GM12878 (cell line): ENCODE measurements at regions not wholly inside any gene's neighbourhood (a gene's known extent, or its start where the extent isn't known, plus 50 kb on each side); places are given as distances from the start of the nearest gene placed in this dataset.

Experiments
- BRCA1 ChIP-seq: IDR thresholded peaks from 2 replicates; pipeline ENCODE4 v1.6.1; 2011; ENCODE audit warnings: low read depth, low read length, improper control_type of control experiment
- CHD1 ChIP-seq: IDR thresholded peaks from 2 replicates; pipeline ENCODE4 v1.6.1; 2012; ENCODE audit warnings: low read depth, low read length, improper control_type of control experiment
- ETV6 ChIP-seq, 2 experiments: fragments of 450-650 bp in 1 of 2; IDR thresholded peaks in 1 of 2; conservative IDR thresholded peaks in 1 of 2; 2 replicates each; pipeline ENCODE4 v1.6.1; 2014; ENCODE audit warnings: antibody characterized with exemption in 1 of 2, borderline replicate concordance in 1 of 2, low read depth in 1 of 2, mild to moderate bottlenecking in 1 of 2, moderate library complexity in 1 of 2
- IKZF2 ChIP-seq, 2 experiments: fragments of 450-650 bp; IDR thresholded peaks; 2 replicates each; pipeline ENCODE4 v1.6.1; 2017; ENCODE audit warnings: mild to moderate bottlenecking in 2 of 2, moderate library complexity in 2 of 2
- KLF5 ChIP-seq: fragments of 450-650 bp; IDR thresholded peaks from 2 replicates; pipeline ENCODE4 v1.6.1; 2014; ENCODE audit warnings: mild to moderate bottlenecking; ENCODE audit not compliant: partially characterized antibody
- MXI1 ChIP-seq: fragments of 150-350 bp; IDR thresholded peaks from 2 replicates; pipeline ENCODE4 v1.6.1; 2011; ENCODE audit warnings: low read depth, mild to moderate bottlenecking, inconsistent platforms, low read length, improper control_type of control experiment
- NFIC ChIP-seq: IDR thresholded peaks from 2 replicates; pipeline ENCODE4 v1.6.1; 2012; ENCODE audit warnings: low read depth, mild to moderate bottlenecking, inconsistent platforms, low read length, moderate library complexity
- NR2C2 ChIP-seq: IDR thresholded peaks from 2 replicates; pipeline ENCODE4 v1.6.1; 2011; ENCODE audit warnings: borderline replicate concordance, low read depth; ENCODE audit not compliant: control insufficient read depth, insufficient read length
- NRF1 ChIP-seq: conservative IDR thresholded peaks from 2 replicates; pipeline ENCODE4 v1.6.1; 2011; ENCODE audit warnings: mild to moderate bottlenecking, low read depth, low read length, improper control_type of control experiment
- POLR2AphosphoS2 ChIP-seq: IDR thresholded peaks from 2 replicates; pipeline ENCODE4 v1.6.1; 2011; ENCODE audit warnings: low read depth, mild to moderate bottlenecking, low read length, improper control_type of control experiment, moderate library complexity
- POLR2AphosphoS5 ChIP-seq: IDR thresholded peaks from 2 replicates; pipeline ENCODE4 v1.6.1; 2011; ENCODE audit warnings: mild to moderate bottlenecking, low read length, inconsistent platforms
- RFX5 ChIP-seq: IDR thresholded peaks from 2 replicates; pipeline ENCODE4 v1.6.1; 2011; ENCODE audit warnings: low read depth, low read length, improper control_type of control experiment
- SUPT20H ChIP-seq: IDR thresholded peaks from 2 replicates; pipeline ENCODE4 v1.6.1; 2011; ENCODE audit warnings: low read depth, mild to moderate bottlenecking, low read length, moderate library complexity, borderline replicate concordance; ENCODE audit not compliant: control insufficient read depth
- SUZ12 ChIP-seq: fragments of 200-600 bp; sonication (generic); IDR thresholded peaks from one replicate; pipeline ENCODE4 v1.6.1; 2018; ENCODE audit warnings: antibody characterized with exemption, mild to moderate bottlenecking; ENCODE audit not compliant: unreplicated experiment
- TCF7 ChIP-seq: IDR thresholded peaks from 2 replicates; pipeline ENCODE4 v1.6.1; 2014; ENCODE audit warnings: antibody characterized with exemption, borderline replicate concordance
- ZNF207 ChIP-seq: fragments of 450-650 bp; IDR thresholded peaks from 2 replicates; pipeline ENCODE4 v1.6.1; 2014; ENCODE audit warnings: antibody characterized with exemption, mild to moderate bottlenecking, borderline replicate concordance
- TF ChIP-seq, protein P1 (sequence below): fragments of 450-650 bp; formaldehyde crosslinking; IDR thresholded peaks from 2 replicates; pipeline ENCODE4 v1.4.0; 2022; ENCODE audit warnings: mild to moderate bottlenecking, moderate library complexity
- TF ChIP-seq, protein P2 (sequence below): fragments of 450-650 bp; IDR thresholded peaks from 2 replicates; pipeline ENCODE4 v1.6.1; 2017; ENCODE audit warnings: mild to moderate bottlenecking, moderate library complexity
- TF ChIP-seq, protein P3 (sequence below): IDR thresholded peaks from 2 replicates; pipeline ENCODE4 v1.6.1; 2011; ENCODE audit warnings: low read depth, mild to moderate bottlenecking, low read length, moderate library complexity, borderline replicate concordance; ENCODE audit errors: extremely low read depth

DNA sequence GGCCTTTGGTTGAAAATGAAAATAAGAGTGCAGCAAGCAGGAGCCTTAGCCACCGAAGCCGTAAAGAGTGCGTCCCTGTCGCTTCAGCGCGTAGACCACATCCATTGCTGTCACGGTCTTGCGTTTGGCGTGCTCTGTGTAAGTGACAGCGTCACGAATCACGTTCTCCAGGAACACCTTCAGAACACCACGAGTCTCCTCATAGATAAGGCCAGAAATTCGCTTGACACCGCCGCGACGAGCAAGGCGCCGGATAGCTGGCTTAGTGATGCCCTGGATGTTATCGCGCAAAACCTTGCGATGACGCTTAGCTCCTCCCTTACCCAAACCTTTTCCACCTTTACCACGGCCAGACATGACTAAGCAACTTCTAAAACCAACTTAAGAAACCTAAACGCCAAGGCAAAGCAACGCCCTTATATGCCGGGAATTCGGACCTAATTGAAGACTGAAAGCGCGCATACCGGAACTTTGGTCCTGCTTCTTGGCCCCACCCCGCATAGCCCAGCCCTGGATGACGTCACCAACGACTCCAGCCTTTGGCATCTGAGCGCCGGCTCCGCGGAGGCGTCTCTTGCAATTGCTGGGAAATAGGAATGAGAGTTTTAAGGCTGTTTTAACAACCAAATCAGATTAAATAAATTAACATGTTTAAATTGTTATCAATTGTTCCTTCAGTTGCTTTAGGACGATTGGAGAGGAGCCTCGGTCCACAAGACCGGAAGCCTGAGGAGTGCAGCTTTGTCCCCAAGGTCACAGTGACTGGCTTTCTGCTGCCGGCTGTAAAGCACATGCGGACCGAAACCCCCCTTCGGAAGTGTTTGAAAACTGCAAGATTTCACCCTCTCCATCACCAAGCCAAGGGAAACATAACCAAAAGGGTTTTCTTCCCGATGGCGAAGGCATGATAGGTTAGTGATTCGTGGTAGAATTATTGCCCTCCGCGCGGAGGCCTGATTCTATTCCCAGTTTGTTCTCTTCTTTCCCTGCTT lies 79.6 kb upstream of the BTN3A2 start (continued):
- TF ChIP-seq, protein P1, sequence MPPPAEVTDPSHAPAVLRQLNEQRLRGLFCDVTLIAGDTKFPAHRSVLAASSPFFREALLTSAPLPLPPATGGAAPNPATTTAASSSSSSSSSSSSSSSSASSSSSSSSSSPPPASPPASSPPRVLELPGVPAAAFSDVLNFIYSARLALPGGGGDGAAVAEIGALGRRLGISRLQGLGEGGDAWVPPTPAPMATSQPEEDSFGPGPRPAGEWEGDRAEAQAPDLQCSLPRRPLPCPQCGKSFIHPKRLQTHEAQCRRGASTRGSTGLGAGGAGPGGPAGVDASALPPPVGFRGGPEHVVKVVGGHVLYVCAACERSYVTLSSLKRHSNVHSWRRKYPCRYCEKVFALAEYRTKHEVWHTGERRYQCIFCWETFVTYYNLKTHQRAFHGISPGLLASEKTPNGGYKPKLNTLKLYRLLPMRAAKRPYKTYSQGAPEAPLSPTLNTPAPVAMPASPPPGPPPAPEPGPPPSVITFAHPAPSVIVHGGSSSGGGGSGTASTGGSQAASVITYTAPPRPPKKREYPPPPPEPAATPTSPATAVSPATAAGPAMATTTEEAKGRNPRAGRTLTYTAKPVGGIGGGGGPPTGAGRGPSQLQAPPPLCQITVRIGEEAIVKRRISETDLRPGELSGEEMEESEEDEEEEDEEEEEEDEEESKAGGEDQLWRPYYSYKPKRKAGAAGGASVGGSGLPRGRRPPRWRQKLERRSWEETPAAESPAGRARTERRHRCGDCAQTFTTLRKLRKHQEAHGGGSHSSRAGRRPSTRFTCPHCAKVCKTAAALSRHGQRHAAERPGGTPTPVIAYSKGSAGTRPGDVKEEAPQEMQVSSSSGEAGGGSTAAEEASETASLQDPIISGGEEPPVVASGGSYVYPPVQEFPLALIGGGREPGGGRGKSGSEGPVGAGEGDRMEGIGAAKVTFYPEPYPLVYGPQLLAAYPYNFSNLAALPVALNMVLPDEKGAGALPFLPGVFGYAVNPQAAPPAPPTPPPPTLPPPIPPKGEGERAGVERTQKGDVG, result peak; percentile 96
- TF ChIP-seq ZNF207, result peak; percentile 33; the same call in 1 of the 2 replicates
- TF ChIP-seq, protein P2, sequence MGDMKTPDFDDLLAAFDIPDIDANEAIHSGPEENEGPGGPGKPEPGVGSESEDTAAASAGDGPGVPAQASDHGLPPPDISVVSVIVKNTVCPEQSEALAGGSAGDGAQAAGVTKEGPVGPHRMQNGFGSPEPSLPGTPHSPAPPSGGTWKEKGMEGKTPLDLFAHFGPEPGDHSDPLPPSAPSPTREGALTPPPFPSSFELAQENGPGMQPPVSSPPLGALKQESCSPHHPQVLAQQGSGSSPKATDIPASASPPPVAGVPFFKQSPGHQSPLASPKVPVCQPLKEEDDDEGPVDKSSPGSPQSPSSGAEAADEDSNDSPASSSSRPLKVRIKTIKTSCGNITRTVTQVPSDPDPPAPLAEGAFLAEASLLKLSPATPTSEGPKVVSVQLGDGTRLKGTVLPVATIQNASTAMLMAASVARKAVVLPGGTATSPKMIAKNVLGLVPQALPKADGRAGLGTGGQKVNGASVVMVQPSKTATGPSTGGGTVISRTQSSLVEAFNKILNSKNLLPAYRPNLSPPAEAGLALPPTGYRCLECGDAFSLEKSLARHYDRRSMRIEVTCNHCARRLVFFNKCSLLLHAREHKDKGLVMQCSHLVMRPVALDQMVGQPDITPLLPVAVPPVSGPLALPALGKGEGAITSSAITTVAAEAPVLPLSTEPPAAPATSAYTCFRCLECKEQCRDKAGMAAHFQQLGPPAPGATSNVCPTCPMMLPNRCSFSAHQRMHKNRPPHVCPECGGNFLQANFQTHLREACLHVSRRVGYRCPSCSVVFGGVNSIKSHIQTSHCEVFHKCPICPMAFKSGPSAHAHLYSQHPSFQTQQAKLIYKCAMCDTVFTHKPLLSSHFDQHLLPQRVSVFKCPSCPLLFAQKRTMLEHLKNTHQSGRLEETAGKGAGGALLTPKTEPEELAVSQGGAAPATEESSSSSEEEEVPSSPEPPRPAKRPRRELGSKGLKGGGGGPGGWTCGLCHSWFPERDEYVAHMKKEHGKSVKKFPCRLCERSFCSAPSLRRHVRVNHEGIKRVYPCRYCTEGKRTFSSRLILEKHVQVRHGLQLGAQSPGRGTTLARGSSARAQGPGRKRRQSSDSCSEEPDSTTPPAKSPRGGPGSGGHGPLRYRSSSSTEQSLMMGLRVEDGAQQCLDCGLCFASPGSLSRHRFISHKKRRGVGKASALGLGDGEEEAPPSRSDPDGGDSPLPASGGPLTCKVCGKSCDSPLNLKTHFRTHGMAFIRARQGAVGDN, result peak; percentile 96
- no peak for TF ChIP-seq SUZ12
- peak; percentile 91 for TF ChIP-seq MXI1
- no peak for TF ChIP-seq ETV6 (conservative IDR thresholded peaks at IDR 0.05 in 1 of 2, IDR thresholded peaks at IDR 0.05 in 1 of 2; ENCODE audit: borderline replicate concordance in 1 of 2, low read depth in 1 of 2)
- TF ChIP-seq RFX5, result 0 out of 2 replicates have a peak, but pooled peaks have one; percentile 21
- no peak for TF ChIP-seq TCF7
- peak; percentile 93 for TF ChIP-seq IKZF2 (IDR thresholded peaks at IDR 0.05)
- no peak for TF ChIP-seq NR2C2
- TF ChIP-seq BRCA1, result no peak
- peak; percentile 88 for TF ChIP-seq NFIC
- no peak for TF ChIP-seq SUPT20H
- TF ChIP-seq NRF1, result no peak
- TF ChIP-seq KLF5, result peak; percentile 82
- TF ChIP-seq POLR2AphosphoS5, result peak; percentile 99
- 0 out of 2 replicates have a peak, but pooled peaks have one; percentile 22 for TF ChIP-seq CHD1
- TF ChIP-seq, protein P3, sequence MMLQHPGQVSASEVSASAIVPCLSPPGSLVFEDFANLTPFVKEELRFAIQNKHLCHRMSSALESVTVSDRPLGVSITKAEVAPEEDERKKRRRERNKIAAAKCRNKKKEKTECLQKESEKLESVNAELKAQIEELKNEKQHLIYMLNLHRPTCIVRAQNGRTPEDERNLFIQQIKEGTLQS, result no peak
- peak; percentile 99 for TF ChIP-seq POLR2AphosphoS2
